ENCODE measurements at regions not wholly inside any gene's neighbourhood (a gene's known extent, or its start where the extent isn't known, plus 50 kb on each side); places are given as distances from the start of the nearest gene placed in this dataset.

DNA sequence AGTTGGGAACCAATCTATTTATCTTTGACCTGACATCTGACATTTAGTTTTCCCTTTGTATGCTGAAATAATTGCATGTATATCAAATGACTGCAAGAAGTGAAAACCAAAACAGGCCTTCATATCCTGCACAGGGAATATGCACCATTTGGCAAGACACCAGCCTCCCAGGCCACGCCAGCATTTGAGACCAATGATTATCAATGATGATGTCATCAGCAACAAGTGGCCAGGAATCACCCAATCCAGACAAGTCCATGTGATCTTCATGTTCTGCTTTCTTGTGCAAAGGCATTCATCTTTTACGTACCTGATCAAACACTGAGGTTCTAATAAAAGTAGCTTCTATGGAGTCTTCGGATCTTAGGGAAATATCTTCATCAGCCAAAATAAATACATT, 107.4 kb upstream of the TENT5A start:
- no peak overlapping the region; the same call in 1 of the 2 replicates for H3K27ac ChIP-seq (replicated peaks)
- no peak overlapping the region for H3K4me3 ChIP-seq (replicated peaks; ENCODE audit: insufficient read depth, low read length)
- no peak for DNase-seq (ENCODE audit: low read depth in 1 of 2, low spot score in 1 of 2)
- TF ChIP-seq SPI1 (IDR thresholded peaks at IDR 0.05; ENCODE audit: borderline replicate concordance, low read depth) (no peak), POLR2AphosphoS5 (IDR thresholded peaks at IDR 0.05; ENCODE audit: low read depth) (no peak), GABPA (IDR thresholded peaks at IDR 0.05; ENCODE audit: low read depth) (no peak), CTCF (IDR thresholded peaks at IDR 0.05; ENCODE audit: insufficient read depth, low read length) (no peak)
- TF ChIP-seq, protein P1, sequence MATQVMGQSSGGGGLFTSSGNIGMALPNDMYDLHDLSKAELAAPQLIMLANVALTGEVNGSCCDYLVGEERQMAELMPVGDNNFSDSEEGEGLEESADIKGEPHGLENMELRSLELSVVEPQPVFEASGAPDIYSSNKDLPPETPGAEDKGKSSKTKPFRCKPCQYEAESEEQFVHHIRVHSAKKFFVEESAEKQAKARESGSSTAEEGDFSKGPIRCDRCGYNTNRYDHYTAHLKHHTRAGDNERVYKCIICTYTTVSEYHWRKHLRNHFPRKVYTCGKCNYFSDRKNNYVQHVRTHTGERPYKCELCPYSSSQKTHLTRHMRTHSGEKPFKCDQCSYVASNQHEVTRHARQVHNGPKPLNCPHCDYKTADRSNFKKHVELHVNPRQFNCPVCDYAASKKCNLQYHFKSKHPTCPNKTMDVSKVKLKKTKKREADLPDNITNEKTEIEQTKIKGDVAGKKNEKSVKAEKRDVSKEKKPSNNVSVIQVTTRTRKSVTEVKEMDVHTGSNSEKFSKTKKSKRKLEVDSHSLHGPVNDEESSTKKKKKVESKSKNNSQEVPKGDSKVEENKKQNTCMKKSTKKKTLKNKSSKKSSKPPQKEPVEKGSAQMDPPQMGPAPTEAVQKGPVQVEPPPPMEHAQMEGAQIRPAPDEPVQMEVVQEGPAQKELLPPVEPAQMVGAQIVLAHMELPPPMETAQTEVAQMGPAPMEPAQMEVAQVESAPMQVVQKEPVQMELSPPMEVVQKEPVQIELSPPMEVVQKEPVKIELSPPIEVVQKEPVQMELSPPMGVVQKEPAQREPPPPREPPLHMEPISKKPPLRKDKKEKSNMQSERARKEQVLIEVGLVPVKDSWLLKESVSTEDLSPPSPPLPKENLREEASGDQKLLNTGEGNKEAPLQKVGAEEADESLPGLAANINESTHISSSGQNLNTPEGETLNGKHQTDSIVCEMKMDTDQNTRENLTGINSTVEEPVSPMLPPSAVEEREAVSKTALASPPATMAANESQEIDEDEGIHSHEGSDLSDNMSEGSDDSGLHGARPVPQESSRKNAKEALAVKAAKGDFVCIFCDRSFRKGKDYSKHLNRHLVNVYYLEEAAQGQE (IDR thresholded peaks at IDR 0.05; ENCODE audit: insufficient replicate concordance, low read depth), result no peak
- H3K27me3 ChIP-seq (ENCODE audit: insufficient read depth, poor library complexity, severe bottlenecking), result no peaks in the 10 kb centered on the region

DNA sequence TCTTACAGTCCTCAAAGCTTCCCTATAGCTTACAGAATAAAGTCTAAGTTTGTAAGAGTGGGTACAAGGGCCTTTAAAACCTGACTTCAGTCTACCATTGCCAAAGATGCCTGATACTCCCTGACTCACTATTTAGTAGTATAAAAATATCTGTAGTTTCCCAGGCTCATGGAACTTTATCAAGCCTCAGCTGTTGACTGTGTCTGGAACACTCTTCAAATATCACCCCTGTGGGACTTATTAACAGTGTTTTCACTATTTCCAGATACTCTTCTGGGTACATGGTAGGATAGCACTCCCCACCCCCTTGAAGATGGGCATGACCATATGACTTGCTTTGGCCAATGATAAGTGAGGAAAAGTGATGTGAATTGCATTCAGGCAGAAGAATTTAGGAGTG, 105.3 kb upstream of the TENT5A start:
- Histone ChIP-seq H3K27ac (replicated peaks) (no peak overlapping the region), H3K4me3 (replicated peaks; ENCODE audit: insufficient read depth, low read length) (no peak overlapping the region), H3K27me3 (ENCODE audit: insufficient read depth, poor library complexity, severe bottlenecking) (no peaks in the 10 kb centered on the region)
- TF ChIP-seq, protein P1 (IDR thresholded peaks at IDR 0.05; ENCODE audit: insufficient replicate concordance, low read depth), result no peak
- TF ChIP-seq CTCF (IDR thresholded peaks at IDR 0.05; ENCODE audit: insufficient read depth, low read length), result no peak
- TF ChIP-seq SPI1 (IDR thresholded peaks at IDR 0.05; ENCODE audit: borderline replicate concordance, low read depth), result no peak
- no peak for TF ChIP-seq POLR2AphosphoS5 (IDR thresholded peaks at IDR 0.05; ENCODE audit: low read depth)
- no peak for TF ChIP-seq GABPA (IDR thresholded peaks at IDR 0.05; ENCODE audit: low read depth)
- DNase-seq (ENCODE audit: low read depth in 1 of 2, low spot score in 1 of 2), result no peak

DNA sequence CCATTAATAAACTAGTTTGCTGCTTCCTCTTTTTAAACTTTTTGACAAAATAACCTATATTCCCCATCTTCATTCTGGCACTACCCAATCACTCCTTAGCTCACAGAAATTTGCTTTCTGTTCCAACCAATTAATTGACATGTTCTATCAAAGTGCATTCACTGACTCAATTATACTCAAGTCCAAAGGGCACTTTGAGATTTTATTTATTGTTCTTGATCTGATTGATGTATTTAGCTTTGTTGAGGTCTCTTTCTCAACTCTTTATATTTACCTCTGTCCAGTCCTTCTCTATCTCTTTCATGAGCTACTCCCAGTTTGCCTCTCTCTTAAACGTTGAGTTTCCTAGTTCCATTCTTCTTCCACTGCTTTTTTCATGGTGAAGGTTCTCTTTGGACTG, 104.4 kb upstream of the TENT5A start:
- TF ChIP-seq POLR2AphosphoS5 (IDR thresholded peaks at IDR 0.05; ENCODE audit: low read depth), result no peak
- TF ChIP-seq SPI1 (IDR thresholded peaks at IDR 0.05; ENCODE audit: borderline replicate concordance, low read depth), result no peak; the same call in 1 of the 2 replicates
- no peaks in the 10 kb centered on the region for H3K27me3 ChIP-seq (ENCODE audit: insufficient read depth, poor library complexity, severe bottlenecking)
- H3K27ac ChIP-seq (replicated peaks), result no peak overlapping the region
- no peak for DNase-seq (ENCODE audit: low read depth in 1 of 2, low spot score in 1 of 2)
- no peak overlapping the region for H3K4me3 ChIP-seq (replicated peaks; ENCODE audit: insufficient read depth, low read length)

DNA sequence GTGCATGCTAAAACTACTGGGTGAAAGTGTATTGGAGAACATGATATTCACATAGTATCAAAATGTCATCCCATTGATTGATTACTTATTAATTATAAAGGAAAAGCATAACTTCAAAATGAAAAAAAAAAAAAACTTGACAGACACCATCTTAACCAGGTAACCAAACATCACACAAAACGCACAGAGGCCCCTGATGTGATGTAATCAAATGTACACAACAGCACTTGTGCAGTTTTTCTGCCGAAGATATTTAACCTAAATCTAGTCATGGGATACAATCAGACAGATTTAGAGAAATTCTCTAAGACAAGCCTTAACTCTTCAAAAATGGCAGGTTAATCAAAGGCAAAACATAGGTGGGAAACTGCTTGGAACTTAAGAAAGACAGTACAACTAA, 102.0 kb upstream of the TENT5A start:
- no peak overlapping the region for H3K27ac ChIP-seq (replicated peaks)
- no peaks in the 10 kb centered on the region for H3K27me3 ChIP-seq (ENCODE audit: insufficient read depth, poor library complexity, severe bottlenecking)
- TF ChIP-seq CTCF (IDR thresholded peaks at IDR 0.05; ENCODE audit: insufficient read depth, low read length) (no peak), GABPA (IDR thresholded peaks at IDR 0.05; ENCODE audit: low read depth) (no peak), POLR2AphosphoS5 (IDR thresholded peaks at IDR 0.05; ENCODE audit: low read depth) (no peak), SPI1 (IDR thresholded peaks at IDR 0.05; ENCODE audit: borderline replicate concordance, low read depth) (no peak)
- TF ChIP-seq, protein P1 (IDR thresholded peaks at IDR 0.05; ENCODE audit: insufficient replicate concordance, low read depth), result no peak
- DNase-seq (ENCODE audit: low read depth in 1 of 2, low spot score in 1 of 2), result no peak
- no peak overlapping the region for H3K4me3 ChIP-seq (replicated peaks; ENCODE audit: insufficient read depth, low read length)

Measured in HL-60 (cell line).